Mucosa of rectum (tissue), 2 donors: ENCODE measurements at regions not wholly inside any gene's neighbourhood (a gene's known extent, or its start where the extent isn't known, plus 50 kb on each side); places are given as distances from the start of the nearest gene placed in this dataset.

Source experiments
- H3K27ac ChIP-seq, 2 donors: one replicate each; pipeline ENCODE4 v1.7.0; 2013; ENCODE audit warnings: inconsistent platforms in 2 of 2, low read depth in 2 of 2, low read length in 2 of 2
- H3K27me3 ChIP-seq, 2 donors: one replicate each; pipeline ENCODE4 v1.7.0; 2013; ENCODE audit warnings: low read length in 2 of 2; ENCODE audit not compliant: control insufficient read depth in 2 of 2, insufficient read depth in 2 of 2
- H3K36me3 ChIP-seq, 2 donors: one replicate each; pipeline ENCODE4 v1.7.0; 2013; ENCODE audit warnings: low read length in 2 of 2; ENCODE audit not compliant: control insufficient read depth in 2 of 2, insufficient read depth in 2 of 2
- H3K4me1 ChIP-seq, 2 donors: one replicate each; pipeline ENCODE4 v1.7.0; 2013; ENCODE audit warnings: low read length in 2 of 2, mild to moderate bottlenecking in 1 of 2; ENCODE audit not compliant: control insufficient read depth in 2 of 2, insufficient read depth in 2 of 2
- H3K4me3 ChIP-seq, 2 donors: one replicate each; pipeline ENCODE4 v1.7.0; 2013; ENCODE audit warnings: low read length in 2 of 2
- H3K9ac ChIP-seq, 2 donors: one replicate each; pipeline ENCODE4 v1.7.0; 2013; ENCODE audit warnings: low read length in 2 of 2, low read depth in 1 of 2, mild to moderate bottlenecking in 1 of 2
- H3K9me3 ChIP-seq, 2 donors: one replicate each; pipeline ENCODE4 v1.7.0; 2013; ENCODE audit warnings: low read length in 2 of 2; ENCODE audit not compliant: control insufficient read depth in 2 of 2
- donor health status: healthy.
- donor health status: Normal muscosa, but diverticular disease.

DNA sequence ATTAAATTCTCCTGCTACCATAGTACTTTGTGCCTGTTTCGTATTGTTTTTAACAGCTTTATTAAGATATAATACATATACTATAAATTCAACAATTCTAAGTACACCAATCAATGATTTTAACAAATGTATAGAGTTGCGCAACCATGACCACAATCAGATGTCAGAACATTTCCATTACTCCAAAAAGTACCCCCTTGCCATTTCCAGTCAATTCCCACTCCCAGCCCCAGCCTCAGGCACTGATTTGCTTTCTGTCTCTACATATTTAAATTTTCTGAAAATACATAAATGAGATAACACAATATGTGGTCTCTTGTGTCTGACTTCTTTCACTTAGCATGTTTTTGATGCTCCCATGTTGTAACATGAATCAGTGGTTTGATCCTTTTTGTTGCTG, 193.9 kb downstream of the FIGN start:
- H3K4me3 ChIP-seq = no peak overlapping the region
- no peaks in the 10 kb centered on the region for H3K27me3 ChIP-seq
- no peaks in the 10 kb centered on the region for H3K36me3 ChIP-seq
- H3K27ac ChIP-seq = no peak overlapping the region
- no peak overlapping the region for H3K9ac ChIP-seq
- no peaks in the 10 kb centered on the region for H3K9me3 ChIP-seq
- H3K4me1 ChIP-seq = no peaks in the 10 kb centered on the region

DNA sequence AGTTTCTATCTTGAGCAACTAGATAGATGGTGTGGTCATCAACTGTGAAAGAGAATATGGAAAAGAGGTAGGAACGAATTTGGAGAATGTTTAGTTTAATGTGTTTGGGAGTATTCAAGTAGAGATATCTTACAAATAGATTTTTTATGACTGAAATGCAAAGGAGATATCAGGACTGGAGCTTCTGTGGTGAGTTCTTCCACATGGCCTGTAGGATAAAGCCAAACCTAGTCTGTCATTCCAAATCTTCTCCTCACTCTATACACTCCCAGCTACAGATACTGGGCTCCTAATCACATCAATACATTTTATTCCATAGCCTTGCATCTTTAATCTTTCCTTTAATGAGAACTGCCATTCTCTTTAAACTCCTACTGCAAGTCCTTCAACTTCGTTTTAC, 194.3 kb downstream of the FIGN start:
- no peaks in the 10 kb centered on the region for H3K9me3 ChIP-seq
- no peak overlapping the region for H3K27ac ChIP-seq
- no peaks in the 10 kb centered on the region for H3K4me1 ChIP-seq
- H3K9ac ChIP-seq = no peak overlapping the region
- H3K36me3 ChIP-seq = no peaks in the 10 kb centered on the region
- H3K27me3 ChIP-seq = no peaks in the 10 kb centered on the region
- no peak overlapping the region for H3K4me3 ChIP-seq

DNA sequence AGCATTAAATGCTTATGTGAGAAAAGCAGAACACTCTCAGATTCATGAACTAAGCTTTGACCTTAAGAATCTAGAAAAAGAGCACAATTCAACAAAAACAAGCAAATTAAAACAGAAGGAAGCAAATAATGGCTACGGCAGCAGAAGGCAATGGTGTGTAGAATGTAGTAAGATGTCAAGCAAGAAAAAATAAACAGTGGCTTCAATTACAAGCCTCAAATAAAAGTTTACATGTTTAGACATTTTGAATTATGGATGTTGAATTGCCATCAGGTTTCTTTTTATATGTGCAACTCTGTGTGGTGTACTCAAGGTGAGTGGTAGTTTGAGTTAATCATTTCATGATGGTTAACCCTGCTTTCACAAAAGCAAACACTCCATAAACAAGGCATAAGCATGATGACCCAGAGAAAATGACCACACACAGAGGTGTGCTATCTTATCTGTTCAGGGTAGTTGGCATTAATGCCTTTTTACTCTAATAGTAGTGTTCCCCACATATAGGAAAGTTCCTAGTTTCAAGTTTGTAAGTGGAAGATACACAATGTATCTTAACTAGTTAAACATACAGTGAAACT, 207.1 kb downstream of the FIGN start:
- Histone ChIP-seq H3K36me3 (no peaks in the 10 kb centered on the region), H3K4me3 (no peak overlapping the region), H3K9me3 (no peaks in the 10 kb centered on the region), H3K4me1 (no peaks in the 10 kb centered on the region), H3K27me3 (no peaks in the 10 kb centered on the region), H3K9ac (no peak overlapping the region), H3K27ac (no peak overlapping the region)

DNA sequence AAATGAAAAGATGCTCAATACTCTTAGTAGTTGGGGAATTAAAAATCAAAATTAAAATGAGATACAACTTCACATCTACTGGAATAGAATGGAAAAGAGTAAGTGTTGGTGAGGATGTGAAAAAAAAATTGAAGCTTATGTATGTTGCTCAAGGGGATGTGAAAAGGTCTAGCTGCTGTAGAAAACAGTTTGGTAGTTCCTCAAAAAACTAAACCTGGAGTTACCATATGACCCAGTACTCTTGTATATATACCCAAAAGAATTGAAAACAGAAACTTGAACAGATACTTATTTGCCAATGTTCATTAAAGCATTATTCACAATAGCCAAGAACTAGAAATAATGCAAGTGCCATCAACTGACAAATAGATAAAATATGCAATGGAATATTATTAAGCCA, 208.4 kb downstream of the FIGN start:
- no peaks in the 10 kb centered on the region for H3K27me3 ChIP-seq
- H3K9ac ChIP-seq = no peak overlapping the region
- no peak overlapping the region for H3K4me3 ChIP-seq
- H3K9me3 ChIP-seq = no peaks in the 10 kb centered on the region
- no peaks in the 10 kb centered on the region for H3K36me3 ChIP-seq
- no peaks in the 10 kb centered on the region for H3K4me1 ChIP-seq
- H3K27ac ChIP-seq = no peak overlapping the region

DNA sequence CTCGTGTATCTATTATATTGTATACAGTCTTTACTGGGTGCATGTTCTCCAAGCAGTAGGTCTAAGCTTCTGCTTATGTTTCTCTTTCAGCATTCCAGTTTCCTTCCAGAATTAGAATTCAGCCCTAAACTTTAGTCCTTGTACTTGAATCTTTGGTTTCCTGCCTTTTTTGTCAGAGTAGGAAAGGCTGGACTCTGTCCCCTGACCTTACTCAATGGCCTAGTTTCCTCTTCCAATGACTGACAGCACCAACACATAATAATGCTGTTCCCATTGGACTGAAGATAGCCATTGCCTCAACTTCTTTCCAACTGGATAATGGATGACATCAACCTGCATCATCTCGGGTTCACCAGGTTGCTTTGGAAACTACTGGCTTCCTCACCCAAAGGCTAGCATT, 217.0 kb downstream of the FIGN start:
- H3K9me3 ChIP-seq = no peaks in the 10 kb centered on the region
- no peak overlapping the region for H3K9ac ChIP-seq
- H3K4me3 ChIP-seq = no peak overlapping the region
- H3K27me3 ChIP-seq = no peaks in the 10 kb centered on the region
- H3K27ac ChIP-seq = no peak overlapping the region
- no peaks in the 10 kb centered on the region for H3K36me3 ChIP-seq
- no peaks in the 10 kb centered on the region for H3K4me1 ChIP-seq

DNA sequence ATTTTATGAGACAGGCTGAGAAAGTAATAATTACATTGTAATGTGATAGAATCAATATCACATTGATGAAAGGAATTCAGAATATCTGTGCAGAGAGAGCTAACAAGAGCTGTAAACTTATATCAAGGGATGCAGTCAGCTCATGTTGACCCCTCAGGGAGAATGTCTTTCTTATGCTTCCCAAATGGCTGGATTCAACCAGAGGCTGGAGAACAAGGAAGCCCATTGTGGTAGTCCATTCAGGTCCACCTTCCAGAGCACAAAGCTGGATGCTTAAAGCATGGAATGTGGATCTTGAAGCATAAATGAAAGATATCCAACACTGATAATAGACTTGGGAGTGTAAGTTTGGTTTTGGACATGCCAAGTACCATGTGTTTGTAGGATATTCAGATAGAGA, 220.0 kb downstream of the FIGN start:
- no peaks in the 10 kb centered on the region for H3K36me3 ChIP-seq
- H3K9ac ChIP-seq = no peak overlapping the region
- no peak overlapping the region for H3K27ac ChIP-seq
- H3K4me1 ChIP-seq = no peaks in the 10 kb centered on the region
- H3K9me3 ChIP-seq = peaks cover 0 to 2% of the 10 kb centered on the region in 2 donors
- H3K4me3 ChIP-seq = no peak overlapping the region
- no peaks in the 10 kb centered on the region for H3K27me3 ChIP-seq

DNA sequence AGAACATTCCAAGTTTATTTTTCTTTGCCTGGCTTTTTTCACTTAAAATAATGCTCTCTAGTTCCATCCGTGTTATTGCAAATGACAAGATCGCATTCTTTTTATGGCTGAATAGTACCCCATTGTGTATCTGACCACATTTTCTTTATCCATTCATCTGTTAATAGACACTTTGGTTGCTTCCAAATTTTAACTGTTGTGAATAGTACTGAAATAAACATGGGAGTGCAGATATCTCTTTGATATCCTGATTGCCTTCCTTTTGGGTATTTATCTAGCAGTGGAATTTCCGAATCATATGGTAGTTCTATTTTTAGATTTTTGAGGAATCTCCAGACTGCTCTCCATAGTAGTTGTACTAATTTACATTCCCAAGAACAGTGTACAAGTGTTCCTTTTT, 230.5 kb downstream of the FIGN start:
- no peak overlapping the region for H3K4me3 ChIP-seq
- H3K36me3 ChIP-seq = no peaks in the 10 kb centered on the region
- no peaks in the 10 kb centered on the region for H3K4me1 ChIP-seq
- H3K9ac ChIP-seq = no peak overlapping the region
- H3K27me3 ChIP-seq = no peaks in the 10 kb centered on the region
- no peaks in the 10 kb centered on the region for H3K9me3 ChIP-seq
- no peak overlapping the region for H3K27ac ChIP-seq

DNA sequence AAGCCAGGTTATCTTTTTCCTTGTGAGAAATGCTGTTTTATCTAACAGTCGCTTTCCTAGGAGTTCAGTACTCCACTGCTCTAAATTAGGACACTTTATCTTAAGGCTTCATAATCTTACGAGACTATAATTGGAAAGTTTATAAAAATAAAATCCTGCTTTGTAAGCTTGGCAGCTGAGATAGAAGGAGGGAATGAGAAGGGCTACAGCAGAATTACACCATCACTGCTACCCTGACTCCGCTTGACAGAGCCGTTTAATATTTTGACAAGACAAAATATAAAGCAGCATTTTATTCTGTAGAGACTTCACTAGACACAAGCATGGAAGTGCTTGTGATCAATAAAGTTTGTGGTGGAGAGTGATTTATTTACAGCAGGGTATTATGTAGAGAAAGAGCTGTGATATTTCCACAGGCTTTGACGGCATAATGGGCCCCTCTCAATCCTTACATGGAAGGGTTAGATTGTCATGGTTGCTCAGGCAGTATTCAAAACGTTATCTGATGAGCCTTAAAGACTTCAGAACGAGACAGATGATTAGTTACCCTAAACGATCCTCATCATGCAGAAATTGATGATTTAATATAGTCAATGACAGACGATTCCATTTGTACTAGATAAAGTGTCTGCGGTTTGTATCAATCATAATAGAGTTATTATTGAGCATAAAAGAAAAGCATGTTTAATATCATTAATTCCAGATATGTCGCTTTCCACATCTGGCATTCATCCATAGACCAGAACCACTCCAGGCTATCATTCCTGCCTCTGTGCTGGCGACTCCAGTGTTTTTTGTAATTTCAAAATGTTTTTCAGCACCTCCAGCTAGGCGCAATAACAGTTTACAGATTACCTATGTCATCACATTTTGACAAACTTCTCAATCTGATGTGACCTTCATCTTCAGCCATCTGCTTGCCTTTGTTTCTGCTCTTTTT, 242.2 kb downstream of the FIGN start:
- no peak overlapping the region for H3K27ac ChIP-seq
- no peaks in the 10 kb centered on the region for H3K9me3 ChIP-seq
- H3K4me3 ChIP-seq = no peak overlapping the region
- no peaks in the 10 kb centered on the region for H3K27me3 ChIP-seq
- H3K4me1 ChIP-seq = no peaks in the 10 kb centered on the region
- no peak overlapping the region for H3K9ac ChIP-seq
- no peaks in the 10 kb centered on the region for H3K36me3 ChIP-seq

DNA sequence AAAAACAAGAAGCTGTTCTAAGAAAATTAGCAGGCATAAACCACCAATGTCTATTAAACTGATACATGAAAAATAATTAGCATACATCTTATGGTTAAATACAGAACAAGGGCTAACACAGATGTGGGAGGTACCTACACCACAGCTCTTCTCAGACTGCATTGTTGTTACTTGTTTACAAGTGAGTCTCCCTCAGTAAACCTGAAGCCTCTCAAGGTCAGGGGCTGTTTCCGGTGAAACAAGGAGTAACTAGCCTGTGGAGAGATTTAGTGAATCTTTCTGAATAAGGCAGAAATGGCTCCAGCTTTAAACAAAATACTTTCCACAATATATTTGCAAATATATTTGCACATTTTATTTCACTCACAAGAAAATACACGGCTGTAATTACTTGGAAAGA, 244.0 kb downstream of the FIGN start:
- H3K27me3 ChIP-seq = no peaks in the 10 kb centered on the region
- H3K4me3 ChIP-seq = no peak overlapping the region
- no peak overlapping the region for H3K27ac ChIP-seq
- no peaks in the 10 kb centered on the region for H3K4me1 ChIP-seq
- no peaks in the 10 kb centered on the region for H3K36me3 ChIP-seq
- no peaks in the 10 kb centered on the region for H3K9me3 ChIP-seq
- no peak overlapping the region for H3K9ac ChIP-seq

DNA sequence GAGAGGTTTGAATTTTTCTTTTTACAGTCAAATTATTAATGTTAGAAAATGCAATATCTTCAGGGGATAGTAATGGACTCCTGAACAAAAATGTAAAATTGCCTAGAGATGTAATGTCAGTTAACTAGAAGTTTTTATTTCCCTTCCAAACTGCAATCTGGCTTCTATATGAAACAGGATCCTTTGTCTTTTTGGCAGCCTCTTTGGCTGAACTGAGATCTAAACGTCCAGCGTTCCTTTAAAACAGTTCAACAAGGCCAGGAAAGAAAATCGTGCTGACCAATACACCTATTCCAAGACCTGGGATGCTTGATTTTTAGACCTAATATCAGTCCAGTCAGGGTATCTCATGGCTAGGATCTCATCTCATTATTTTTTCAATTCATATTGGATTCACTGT, 245.5 kb downstream of the FIGN start:
- H3K9ac ChIP-seq = no peak overlapping the region
- no peak overlapping the region for H3K27ac ChIP-seq
- H3K36me3 ChIP-seq = no peaks in the 10 kb centered on the region
- H3K27me3 ChIP-seq = no peaks in the 10 kb centered on the region
- H3K4me3 ChIP-seq = no peak overlapping the region
- no peaks in the 10 kb centered on the region for H3K9me3 ChIP-seq
- H3K4me1 ChIP-seq = no peaks in the 10 kb centered on the region
